Upper lobe of left lung (tissue), 6 donors: ENCODE measurements at regions not wholly inside any gene's neighbourhood (a gene's known extent, or its start where the extent isn't known, plus 50 kb on each side); places are given as distances from the start of the nearest gene placed in this dataset.
"Not testable (repeated sequence)": the region's sequence is repeated elsewhere in the genome, so short reads cannot be mapped to it uniquely, and the experiment has no call there.

Experiments used
- ATAC-seq, 2 donors: fragments of 200-7000 bp; cut with Tn5 transposase; one replicate each; pipeline ENCODE4 v1.9.1; 2022; ENCODE audit warnings: mild to moderate bottlenecking in 2 of 2, moderate library complexity in 2 of 2; ENCODE audit not compliant: low FRiP score in 2 of 2
- DNase-seq, 2 donors: peaks; one replicate each; pipeline ENCODE4 v3.0.0-alpha.2; 2019 to 2020
- H3K27ac ChIP-seq, 4 donors: fragments of 200-600 bp; sonication (generic); one replicate each; pipeline ENCODE4 v1.5.1; 2016 to 2019
- H3K27me3 ChIP-seq, 4 donors: fragments of 200-600 bp; sonication (generic); one replicate each; pipeline ENCODE4 v1.5.1; 2017 to 2019
- H3K36me3 ChIP-seq, 4 donors: fragments of 200-600 bp; sonication (generic); one replicate each; pipeline ENCODE4 v1.5.1; 2016 to 2019
- H3K4me1 ChIP-seq, 4 donors: fragments of 200-600 bp; sonication (generic); one replicate each; pipeline ENCODE4 v1.5.1; 2018 to 2019
- H3K4me3 ChIP-seq, 4 donors: fragments of 200-600 bp; sonication (generic); one replicate each; pipeline ENCODE4 v1.5.1; 2017 to 2019; ENCODE audit warnings: mild to moderate bottlenecking in 2 of 4, moderate library complexity in 1 of 4
- H3K9me3 ChIP-seq, 4 donors: fragments of 200-600 bp; sonication (generic); one replicate each; pipeline ENCODE4 v1.5.1; 2018 to 2019
- EP300 ChIP-seq, 4 donors: sonication (generic); formaldehyde crosslinking; IDR thresholded peaks; one replicate each; pipeline ENCODE4 v1.5.1; 2017; ENCODE audit warnings: antibody characterized with exemption in 4 of 4, control low read depth in 2 of 4
- POLR2A ChIP-seq, 4 donors: fragments of 450-650 bp; IDR thresholded peaks; one replicate each; pipeline ENCODE4 v1.5.1; 2016 to 2017; ENCODE audit warnings: antibody characterized with exemption in 4 of 4, mild to moderate bottlenecking in 2 of 4
- POLR2AphosphoS5 ChIP-seq, 2 donors: sonication (generic); formaldehyde crosslinking; IDR thresholded peaks; one replicate each; pipeline ENCODE4 v1.5.1; 2017; ENCODE audit warnings: antibody characterized with exemption in 2 of 2
- WGBS, 2 donors: methylation state at CpG; one replicate each; pipeline ENCODE4 v1.1.5; 2017 to 2018; 5-methylcytosine and 5-hydroxymethylcytosine counted together
- TF ChIP-seq, protein P1 (sequence below), 6 experiments: fragments of 450-650 bp in 4 of 6; fragments of 200-600 bp in 2 of 6; sonication (generic) in 2 of 6; IDR thresholded peaks; one replicate each; pipeline ENCODE4 v1.5.1; 2016 to 2019; ENCODE audit warnings: antibody characterized with exemption in 6 of 6
- donor health status: DM: no; HTN: no; CAD: no; lungs with moderate emphysema.
- donor health status: DM: no; HTN: yes; CAD: no; lungs with severe emphysema.

DNA sequence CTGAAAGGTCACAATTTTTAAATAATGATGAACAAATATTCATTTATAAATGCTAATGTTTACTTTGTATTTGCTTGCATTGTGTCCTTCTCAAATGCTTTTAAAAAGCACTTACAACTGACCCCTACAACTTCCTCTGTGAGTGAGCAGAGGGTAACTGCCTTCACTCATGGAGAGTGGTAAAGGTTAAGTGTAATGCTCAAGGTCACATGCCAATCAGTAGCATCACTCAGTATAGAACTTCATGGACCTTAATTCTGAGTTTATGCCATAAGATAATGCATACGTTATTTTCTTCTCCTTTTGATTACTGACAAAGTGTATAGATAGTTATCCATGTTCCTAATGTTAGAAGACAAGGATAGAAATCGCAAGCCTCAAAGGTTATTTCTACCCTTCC lies 91.8 kb upstream of the SERTAD2 start:
- Histone ChIP-seq H3K36me3 (no peaks in the 10 kb centered on the region), H3K4me1 (peaks cover 10 to 14% (median 13%) of the 10 kb centered on the region in 4 donors), H3K27ac (no peak overlapping the region), H3K4me3 (no peak overlapping the region), H3K9me3 (no peaks in the 10 kb centered on the region), H3K27me3 (no peaks in the 10 kb centered on the region)
- WGBS, 2 donors = 79 to 84% methylated on average over 2 of the region's 2 CpGs
- no peak for ATAC-seq
- no peak for DNase-seq
- TF ChIP-seq EP300 (IDR thresholded peaks at IDR 0.05) (no peak), POLR2A (IDR thresholded peaks at IDR 0.05) (no peak), POLR2AphosphoS5 (IDR thresholded peaks at IDR 0.05) (no peak)
- TF ChIP-seq, protein P1, sequence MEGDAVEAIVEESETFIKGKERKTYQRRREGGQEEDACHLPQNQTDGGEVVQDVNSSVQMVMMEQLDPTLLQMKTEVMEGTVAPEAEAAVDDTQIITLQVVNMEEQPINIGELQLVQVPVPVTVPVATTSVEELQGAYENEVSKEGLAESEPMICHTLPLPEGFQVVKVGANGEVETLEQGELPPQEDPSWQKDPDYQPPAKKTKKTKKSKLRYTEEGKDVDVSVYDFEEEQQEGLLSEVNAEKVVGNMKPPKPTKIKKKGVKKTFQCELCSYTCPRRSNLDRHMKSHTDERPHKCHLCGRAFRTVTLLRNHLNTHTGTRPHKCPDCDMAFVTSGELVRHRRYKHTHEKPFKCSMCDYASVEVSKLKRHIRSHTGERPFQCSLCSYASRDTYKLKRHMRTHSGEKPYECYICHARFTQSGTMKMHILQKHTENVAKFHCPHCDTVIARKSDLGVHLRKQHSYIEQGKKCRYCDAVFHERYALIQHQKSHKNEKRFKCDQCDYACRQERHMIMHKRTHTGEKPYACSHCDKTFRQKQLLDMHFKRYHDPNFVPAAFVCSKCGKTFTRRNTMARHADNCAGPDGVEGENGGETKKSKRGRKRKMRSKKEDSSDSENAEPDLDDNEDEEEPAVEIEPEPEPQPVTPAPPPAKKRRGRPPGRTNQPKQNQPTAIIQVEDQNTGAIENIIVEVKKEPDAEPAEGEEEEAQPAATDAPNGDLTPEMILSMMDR (IDR thresholded peaks at IDR 0.05) = no peak

DNA sequence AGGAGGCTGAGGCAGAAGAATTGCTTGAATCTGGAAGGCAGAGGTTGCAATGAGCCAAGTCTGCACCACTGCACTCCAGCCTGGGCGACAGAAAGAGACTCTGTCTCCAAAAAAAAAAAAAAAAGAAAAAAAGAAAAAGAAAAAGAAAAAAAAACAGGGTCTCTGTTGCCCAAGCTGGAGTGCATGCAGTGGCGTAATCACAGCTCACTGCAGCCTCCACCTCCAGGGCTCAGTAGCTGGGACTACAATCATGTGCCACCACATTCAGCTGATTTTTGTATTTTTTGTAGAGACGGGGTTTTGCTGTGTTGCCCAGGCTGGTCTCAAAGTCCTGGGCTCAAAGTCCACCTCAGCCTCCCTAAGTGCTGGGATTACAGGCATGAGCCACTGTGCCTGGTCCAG lies 94.0 kb upstream of the SERTAD2 start:
- not testable (repeated sequence) for ATAC-seq, H3K27me3 ChIP-seq

DNA sequence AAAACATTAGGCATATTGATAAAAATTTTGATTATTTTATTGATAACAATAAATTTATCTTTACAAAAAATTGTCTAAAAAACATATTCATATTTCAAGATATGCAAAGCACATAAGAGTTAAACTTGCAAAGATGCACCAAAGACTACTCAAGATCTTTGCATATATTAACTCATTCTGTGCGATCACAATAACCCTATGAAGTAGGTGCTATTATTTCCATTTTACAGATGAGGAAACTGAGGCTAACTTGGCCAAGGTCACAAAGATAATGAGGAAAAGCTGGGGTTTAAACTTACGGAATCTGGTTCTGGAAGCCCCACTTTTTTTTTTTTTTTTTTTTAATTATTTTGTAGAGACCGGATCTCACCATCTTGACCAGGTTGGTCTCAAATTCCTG lies 94.4 kb upstream of the SERTAD2 start:
- peak overlapping the region in 2 of 4 donors; percentile 98 to 99 for H3K27ac ChIP-seq
- 92 to 96% methylated on average over 3 of the region's 3 CpGs for WGBS, 2 donors

More for the DNA sequence above, 94.0 kb upstream of the SERTAD2 start:
- WGBS, 2 donors = 68 to 80% methylated on average over 2 to 3 of the region's 3 CpGs
- not testable (repeated sequence) for H3K4me3 ChIP-seq, H3K27ac ChIP-seq, H3K36me3 ChIP-seq, H3K9me3 ChIP-seq, DNase-seq
- H3K4me1 ChIP-seq = peaks cover 14 to 22% (median 19%) of the 10 kb centered on the region in 4 donors

DNA sequence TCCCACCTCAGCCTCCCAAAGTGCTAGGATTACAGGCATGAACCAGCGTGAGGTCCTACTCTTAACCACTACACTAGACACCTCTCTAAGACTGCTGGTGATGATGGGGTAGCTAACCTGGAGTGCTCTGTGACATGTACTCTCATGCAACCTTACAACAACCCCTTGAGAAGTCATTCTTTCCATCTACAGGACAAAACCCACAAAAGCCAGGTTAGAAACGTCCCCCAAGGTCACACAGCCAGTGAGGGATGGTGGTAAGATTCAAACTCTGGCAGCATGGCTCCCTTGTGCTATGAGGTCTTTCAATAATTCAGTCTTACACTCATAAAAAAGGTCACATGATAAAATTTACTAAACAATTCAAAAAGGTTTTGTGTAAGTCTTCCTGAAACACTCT lies 94.8 kb upstream of the SERTAD2 start:
- Histone ChIP-seq H3K27me3 (no peaks in the 10 kb centered on the region), H3K4me1 (peaks cover 14 to 24% (median 19%) of the 10 kb centered on the region in 4 donors), H3K27ac (peak overlapping the region; percentile 93 to 99 (median 96)), H3K9me3 (no peaks in the 10 kb centered on the region), H3K4me3 (no peak overlapping the region), H3K36me3 (no peaks in the 10 kb centered on the region)
- no peak for TF ChIP-seq POLR2AphosphoS5 (IDR thresholded peaks at IDR 0.05)
- TF ChIP-seq, protein P1 (IDR thresholded peaks at IDR 0.05) = no peak
- no peak for TF ChIP-seq EP300 (IDR thresholded peaks at IDR 0.05)
- no peak for TF ChIP-seq POLR2A (IDR thresholded peaks at IDR 0.05)
- WGBS, 2 donors = 65 to 73% methylated on average over 2 of the region's 2 CpGs
- DNase-seq (no peak), ATAC-seq (no peak)

More for the DNA sequence above, 94.4 kb upstream of the SERTAD2 start:
- Histone ChIP-seq H3K9me3 (no peaks in the 10 kb centered on the region), H3K4me3 (no peak overlapping the region), H3K4me1 (peaks cover 14 to 24% (median 19%) of the 10 kb centered on the region in 4 donors), H3K27me3 (no peaks in the 10 kb centered on the region), H3K36me3 (no peaks in the 10 kb centered on the region)
- ATAC-seq = no peak
- TF ChIP-seq POLR2AphosphoS5 (IDR thresholded peaks at IDR 0.05) (no peak), EP300 (IDR thresholded peaks at IDR 0.05) (no peak), POLR2A (IDR thresholded peaks at IDR 0.05) (no peak)
- TF ChIP-seq, protein P1 (IDR thresholded peaks at IDR 0.05) = no peak
- DNase-seq = no peak

DNA sequence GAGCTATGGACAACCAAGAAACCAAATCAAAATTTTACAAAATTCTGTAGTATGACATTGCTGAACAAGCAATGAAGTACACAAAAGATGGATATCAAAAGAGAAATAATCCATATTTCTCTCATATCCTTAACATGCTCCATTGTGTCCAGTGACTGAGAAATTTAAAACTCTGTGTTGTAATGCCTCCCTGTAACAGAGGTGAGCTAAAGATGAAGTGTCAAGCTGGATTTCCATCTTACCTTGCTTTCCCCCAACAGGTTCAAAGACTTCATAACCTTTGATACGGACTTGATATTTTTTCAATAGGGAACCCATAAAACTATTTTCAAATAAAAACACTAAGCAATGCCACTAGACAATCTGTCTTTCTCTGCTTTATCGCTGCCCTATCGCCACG lies 95.7 kb upstream of the SERTAD2 start:
- no peak for ATAC-seq
- H3K36me3 ChIP-seq = no peaks in the 10 kb centered on the region
- 25 to 31% methylated on average over 4 of the region's 4 CpGs for WGBS, 2 donors

More for the DNA sequence above, 95.7 kb upstream of the SERTAD2 start:
- Histone ChIP-seq H3K27ac (peak overlapping the region; percentile 93 to 99 (median 96)), H3K27me3 (no peaks in the 10 kb centered on the region), H3K4me3 (peak overlapping the region in 3 of 4 donors; percentile 51 to 81 (median 71)), H3K9me3 (no peaks in the 10 kb centered on the region), H3K4me1 (peaks cover 14 to 24% (median 19%) of the 10 kb centered on the region in 4 donors)
- no peak for DNase-seq
- TF ChIP-seq, protein P1 (IDR thresholded peaks at IDR 0.05) = no peak
- TF ChIP-seq EP300 (IDR thresholded peaks at IDR 0.05) (no peak), POLR2AphosphoS5 (IDR thresholded peaks at IDR 0.05) (no peak), POLR2A (IDR thresholded peaks at IDR 0.05) (no peak)
